Stimulated activated CD4-positive, alpha-beta T cell treated with anti-CD3 and anti-CD28 coated beads, Interleukin-15, amount 100 ng/mL, for 48 hours (primary cell): ENCODE measurements at regions not wholly inside any gene's neighbourhood (a gene's known extent, or its start where the extent isn't known, plus 50 kb on each side); places are given as distances from the start of the nearest gene placed in this dataset.

Experiments
- DNase-seq, 2 donors: peaks; one replicate each; pipeline ENCODE4 v3.0.0-alpha.2; 2020; ENCODE audit warnings: low read depth in 2 of 2

DNA sequence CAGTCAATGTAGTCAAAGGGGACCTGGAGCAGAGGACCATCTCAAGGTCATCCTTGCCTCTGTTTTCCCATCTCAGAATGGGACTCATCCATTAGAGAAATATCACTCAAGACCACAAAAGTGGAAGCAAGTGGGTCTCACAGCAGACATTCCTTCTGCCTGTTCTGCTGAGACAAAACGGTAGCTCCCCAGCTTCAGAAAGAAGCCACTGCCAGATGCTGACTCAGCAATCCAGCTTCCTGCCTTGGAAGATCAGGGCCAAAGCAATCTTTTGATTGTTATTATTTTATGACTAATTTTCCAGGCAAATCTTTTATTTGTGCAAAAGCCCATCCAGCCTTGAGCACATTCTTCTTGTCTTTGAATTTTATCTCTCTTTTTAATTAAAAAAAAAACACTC lies 86.8 kb downstream of the CCT6B start:
- no peak for DNase-seq

DNA sequence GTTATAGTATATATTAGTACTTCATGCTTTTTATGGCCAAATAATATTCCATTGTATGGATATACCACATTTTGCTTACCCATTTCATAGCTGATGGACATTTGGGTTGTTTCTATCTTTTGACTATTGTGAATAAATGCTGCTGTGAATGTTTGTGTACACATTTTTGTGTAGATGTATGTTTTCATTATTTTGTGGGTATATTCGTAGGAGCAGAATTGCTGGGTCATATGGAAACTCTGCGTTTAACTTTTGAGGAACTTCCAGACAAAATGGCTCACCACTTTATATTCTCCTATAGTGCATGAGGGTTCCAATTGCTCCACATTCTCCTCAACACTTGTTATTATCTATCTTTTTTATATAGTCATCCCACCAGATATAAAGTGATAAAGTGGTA lies 88.6 kb downstream of the CCT6B start:
- DNase-seq, result no peak

GRCh38 chr17:34869641-34870040 lies 91.6 kb downstream of the CCT6B start:
- no peak for DNase-seq

GRCh38 chr17:34865716-34866115 lies 95.5 kb downstream of the CCT6B start:
- DNase-seq, result no peak

- DNase-seq, result no peak
These were observed 98.9 kb downstream of the CCT6B start for GRCh38 chr17:34862384-34862783.

- no peak for DNase-seq
These were observed 99.4 kb downstream of the CCT6B start for GRCh38 chr17:34861864-34862263.

DNA sequence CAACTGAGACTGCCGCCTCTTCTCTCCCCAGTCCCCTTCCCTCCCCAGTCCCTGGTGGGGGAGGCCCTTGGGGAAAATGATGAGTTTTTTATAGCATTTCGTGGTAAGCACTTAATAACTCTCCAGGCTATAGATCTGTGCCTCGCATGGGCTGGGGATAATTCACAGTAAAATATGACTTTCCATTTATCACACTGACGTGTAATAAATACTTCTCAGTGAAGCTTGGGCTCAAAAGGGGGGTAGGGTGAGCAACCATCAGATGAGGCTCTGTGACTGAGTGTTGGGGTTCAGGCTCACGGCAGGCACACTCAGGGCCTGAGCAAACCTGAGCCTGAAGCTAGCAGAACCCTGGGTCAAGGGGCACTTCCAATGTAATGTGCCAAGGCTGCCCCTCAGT lies 101.6 kb downstream of the CCT6B start:
- peak in 1 of 2 donors; percentile 4 for DNase-seq

DNA sequence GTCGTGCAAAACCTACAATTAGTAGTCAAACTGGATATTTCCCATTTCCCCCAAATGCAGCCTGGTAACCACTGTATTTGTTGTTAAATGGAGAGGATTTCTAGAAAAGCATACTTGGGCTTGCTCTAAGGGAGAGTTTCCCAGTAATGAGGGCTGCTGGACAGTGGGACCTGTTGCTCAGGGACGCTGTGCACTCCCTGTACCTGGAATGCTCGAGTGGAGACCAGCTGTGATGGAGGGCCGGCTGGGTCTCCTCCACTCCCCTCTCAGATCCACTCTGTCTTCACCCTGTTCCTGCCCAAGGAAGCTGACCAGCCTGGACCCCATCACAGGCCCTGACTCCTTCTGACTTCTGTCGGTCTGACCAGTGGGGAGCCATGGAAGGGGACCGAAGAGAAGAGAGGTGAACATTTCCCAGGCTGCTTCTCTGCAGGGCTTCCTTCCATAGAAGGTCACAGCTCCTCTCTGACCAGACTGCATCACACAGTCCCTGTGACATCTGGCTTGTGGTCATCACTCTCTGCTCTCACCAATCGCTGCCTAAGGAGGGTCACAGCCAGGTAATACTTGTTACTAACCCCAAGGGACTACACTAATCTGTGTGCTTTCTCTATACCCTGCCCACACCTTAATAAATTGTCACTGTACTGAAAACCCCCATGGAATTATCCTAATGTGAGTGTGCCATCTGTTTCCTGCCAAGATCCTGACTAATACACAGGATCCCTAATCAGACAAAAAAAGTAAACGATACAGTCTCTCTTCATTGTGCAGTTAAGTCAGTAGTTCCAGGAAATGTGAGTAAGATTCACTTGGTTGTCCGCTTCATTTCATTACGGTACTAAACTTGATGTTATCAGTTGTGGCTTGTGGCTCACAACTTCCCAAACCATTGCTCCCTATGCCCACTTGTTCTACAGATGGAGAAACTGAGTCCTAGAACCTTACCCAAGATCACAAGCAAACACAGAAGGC lies 102.4 kb downstream of the CCT6B start:
- no peak for DNase-seq

GRCh38 chr17:34853924-34854323 lies 107.3 kb downstream of the CCT6B start:
- DNase-seq, result no peak

DNA sequence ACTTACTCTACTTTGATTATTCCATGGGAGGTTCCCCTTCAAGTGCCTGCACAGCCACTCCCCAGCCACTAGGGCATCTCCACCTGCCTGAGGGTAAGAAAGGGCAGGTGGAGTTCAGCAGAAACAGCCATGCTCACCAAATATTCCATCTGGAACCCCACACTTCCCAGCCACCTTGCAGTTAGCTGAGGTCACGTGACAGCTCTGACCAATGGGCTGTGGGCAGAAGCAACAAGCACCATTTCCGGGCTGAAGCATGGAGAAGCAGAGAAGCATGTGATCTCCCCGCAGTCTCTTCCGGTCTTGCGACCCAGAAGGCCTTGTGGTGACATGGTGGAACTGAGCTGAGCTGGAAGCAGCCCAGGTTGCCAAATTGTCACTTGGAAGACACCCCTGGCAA lies 108.6 kb downstream of the CCT6B start:
- no peak for DNase-seq

DNA sequence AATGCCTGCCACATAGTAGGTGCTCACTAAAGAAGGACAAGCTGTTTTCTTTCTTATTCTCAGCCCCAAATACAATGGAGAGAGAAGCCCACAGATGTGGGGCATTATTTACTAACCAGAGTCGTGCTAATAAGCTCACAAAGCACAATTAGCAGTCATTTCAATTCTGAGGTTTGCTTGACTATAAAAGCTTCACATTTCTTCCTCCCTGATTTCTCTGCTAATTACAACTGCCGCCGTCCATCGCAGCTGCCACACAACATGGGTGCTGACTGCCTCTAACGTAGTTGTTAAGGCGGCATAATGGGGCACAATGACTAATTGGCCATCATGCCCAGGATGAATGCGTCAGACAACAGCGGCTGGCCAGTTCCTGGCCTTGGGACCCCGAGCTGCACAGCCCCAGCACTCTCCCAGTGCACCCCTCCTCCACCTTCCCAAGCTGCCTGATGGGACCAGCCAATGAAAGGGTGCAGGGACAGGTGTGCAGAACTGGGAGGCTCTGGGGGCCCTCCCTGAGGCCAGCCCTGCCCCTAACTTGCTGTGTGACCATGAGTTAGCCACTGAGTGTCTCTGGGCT lies 109.2 kb downstream of the CCT6B start:
- DNase-seq, result no peak

- DNase-seq, result no peak
These were observed 110.3 kb downstream of the CCT6B start for GRCh38 chr17:34850964-34851363.

DNA sequence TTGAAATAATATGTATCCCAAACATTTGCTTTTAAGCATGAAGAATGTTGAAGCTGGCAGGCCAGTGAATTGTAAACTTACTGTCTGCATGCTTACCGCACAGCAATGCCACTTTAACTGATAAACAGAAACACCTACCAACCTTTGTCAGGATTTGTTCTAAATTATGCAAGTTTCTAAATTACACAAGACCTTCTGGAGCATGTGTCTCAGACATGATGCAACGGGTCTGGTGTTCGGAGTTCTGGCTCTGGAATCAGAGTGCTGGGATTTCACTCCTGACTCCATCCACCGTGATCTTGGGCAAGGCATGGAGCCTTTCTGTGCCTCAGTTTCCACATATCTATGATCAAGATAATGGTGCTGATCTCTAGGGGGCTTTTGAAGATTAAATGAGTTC lies 111.2 kb downstream of the CCT6B start:
- no peak for DNase-seq

- no peak for DNase-seq
These were observed 113.3 kb downstream of the CCT6B start for GRCh38 chr17:34847938-34848337.

- no peak for DNase-seq
These were observed 116.0 kb downstream of the CCT6B start for GRCh38 chr17:34845296-34845695.

GRCh38 chr17:34843682-34844081 lies 117.6 kb downstream of the CCT6B start:
- no peak for DNase-seq

DNA sequence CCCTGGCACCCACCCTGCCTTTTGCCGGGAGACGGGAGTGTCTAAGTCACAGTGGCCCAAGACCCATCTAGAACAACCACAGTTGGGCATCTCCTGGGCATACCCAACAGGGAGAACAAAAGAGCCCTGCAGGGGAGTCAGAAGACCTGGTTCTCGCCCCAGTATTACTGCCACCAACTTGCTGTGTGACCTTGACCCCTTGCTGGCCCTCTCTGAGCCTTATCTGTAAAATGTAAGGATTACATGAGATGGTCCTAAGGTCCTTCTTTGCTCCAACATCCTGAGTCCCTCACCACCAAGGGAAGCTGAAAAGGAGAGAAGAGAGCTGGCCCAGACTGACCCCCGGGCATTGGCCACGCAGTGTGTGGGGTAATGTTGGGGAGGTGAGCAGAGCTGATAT lies 119.0 kb downstream of the CCT6B start:
- DNase-seq, result no peak

DNA sequence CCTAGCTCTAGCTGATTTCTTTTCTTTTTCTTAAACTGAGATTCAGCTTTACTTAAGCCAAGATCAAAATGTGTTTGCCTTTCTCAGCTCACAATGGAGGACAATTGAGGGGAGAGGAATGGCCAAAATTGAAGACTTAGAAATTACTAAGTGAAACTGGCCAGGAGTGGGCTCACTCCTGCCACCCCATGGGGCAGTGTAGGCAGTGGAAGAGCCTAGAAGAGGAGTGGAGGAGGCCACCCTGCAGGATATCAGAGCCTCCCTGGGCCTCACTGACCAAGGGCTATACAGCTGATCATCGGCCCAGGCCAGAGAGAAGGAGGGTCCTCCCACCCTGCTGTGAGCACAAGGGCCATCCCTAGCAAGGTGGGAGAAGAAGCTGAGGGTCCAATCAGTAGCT lies 119.8 kb downstream of the CCT6B start:
- DNase-seq, result no peak

DNA sequence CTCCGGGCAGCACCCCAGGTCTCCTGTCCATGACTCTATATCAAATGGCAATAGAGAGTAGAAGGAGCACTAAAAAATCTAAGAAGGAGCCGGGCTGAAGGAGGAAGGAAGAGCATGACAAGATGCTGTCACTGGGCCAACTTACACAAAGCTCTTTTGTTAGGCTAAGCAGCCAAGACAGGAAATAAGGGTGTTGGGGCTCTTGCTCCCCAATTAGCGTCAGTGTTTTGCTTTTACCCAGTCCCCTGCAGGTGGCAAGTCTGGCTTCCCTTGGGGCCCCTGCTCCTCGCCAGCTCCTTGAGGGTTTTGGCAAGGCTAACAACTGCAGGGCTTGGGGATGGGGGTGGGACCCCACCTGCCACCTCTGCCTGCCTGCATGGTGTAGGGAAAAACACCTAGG lies 120.5 kb downstream of the CCT6B start:
- DNase-seq, result no peak

DNA sequence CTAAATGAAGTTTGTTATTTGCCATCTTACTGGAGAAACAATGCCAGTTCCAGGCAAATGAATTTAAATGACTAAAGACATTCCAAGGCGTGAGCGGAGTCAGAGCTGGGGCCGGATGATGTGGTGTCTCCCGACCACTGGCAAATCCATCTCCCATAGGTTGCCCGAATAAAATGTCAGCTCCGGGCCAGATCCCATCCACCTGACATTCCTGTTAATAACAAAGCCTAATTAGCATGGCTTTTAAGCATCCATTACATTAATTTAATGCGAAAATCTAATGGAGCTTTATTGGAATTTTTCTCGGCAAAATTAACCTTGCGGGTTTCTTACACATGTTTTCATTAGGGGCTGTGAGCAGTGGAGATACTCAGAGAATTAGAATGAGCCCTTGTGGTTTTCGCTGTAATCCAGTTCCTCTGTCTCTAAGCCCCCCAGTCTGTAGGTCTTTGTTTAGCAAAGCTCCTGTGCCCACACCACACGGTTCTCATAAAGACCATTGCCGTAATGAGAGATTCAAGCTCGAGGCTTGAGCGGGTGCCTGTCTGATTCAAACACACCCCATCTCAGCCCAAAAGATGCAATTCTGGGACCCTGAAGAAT lies 123.3 kb downstream of the CCT6B start:
- DNase-seq, result no peak

- no peak for DNase-seq
These were observed 128.9 kb downstream of the CCT6B start for GRCh38 chr17:34832376-34832775.

DNA sequence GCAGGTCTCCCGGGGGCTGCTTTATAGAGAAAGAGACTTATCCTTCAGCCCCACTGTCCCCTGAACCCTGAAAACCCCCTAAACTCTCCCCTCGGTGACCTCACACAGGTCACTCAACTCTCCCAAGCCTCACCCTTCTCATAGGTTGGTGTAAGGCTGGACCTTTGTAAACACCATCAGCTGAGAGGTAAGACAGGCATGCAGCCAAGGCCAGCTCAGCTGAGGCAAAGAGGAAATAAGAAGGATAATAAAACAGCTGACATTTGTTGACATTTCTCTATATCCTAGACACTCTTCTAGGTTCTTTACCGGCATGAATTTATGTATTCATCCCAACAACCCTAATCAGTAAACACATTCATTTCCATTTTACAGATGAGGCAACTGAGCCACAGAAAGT lies 134.3 kb downstream of the CCT6B start:
- no peak for DNase-seq

- DNase-seq, result no peak
These were observed 134.9 kb downstream of the CCT6B start for GRCh38 chr17:34826332-34826731.
